IPS DF 6.9 (cell line): ENCODE measurements at regions not wholly inside any gene's neighbourhood (a gene's known extent, or its start where the extent isn't known, plus 50 kb on each side); places are given as distances from the start of the nearest gene placed in this dataset.

Experiments used
- DNase-seq: peaks from one replicate; pipeline ENCODE4 v3.0.0-alpha.2; 2013; ENCODE audit warnings: low read depth, low spot score
- H3K27ac ChIP-seq: one replicate; pipeline ENCODE4 v1.5.1; 2013; ENCODE audit warnings: low read length, control low read depth
- H3K27me3 ChIP-seq: 2 replicates; pipeline ENCODE4 v1.6.1; 2013; ENCODE audit warnings: mild to moderate bottlenecking, low read length; ENCODE audit not compliant: control insufficient read depth, insufficient read depth
- H3K36me3 ChIP-seq: 2 replicates; pipeline ENCODE4 v1.6.1; 2013; ENCODE audit warnings: low read length; ENCODE audit not compliant: control insufficient read depth, insufficient read depth
- H3K4me1 ChIP-seq: 2 replicates; pipeline ENCODE4 v1.6.1; 2013; ENCODE audit warnings: low read length; ENCODE audit not compliant: control insufficient read depth, insufficient read depth
- H3K4me3 ChIP-seq: 2 replicates; pipeline ENCODE4 v1.5.1; 2013; ENCODE audit warnings: mild to moderate bottlenecking, low read length
- H3K9me3 ChIP-seq: 2 replicates; pipeline ENCODE4 v1.6.1; 2013; ENCODE audit warnings: low read length, inconsistent platforms; ENCODE audit not compliant: control insufficient read depth, insufficient read depth
- WGBS: extraction: QIAGEN DNeasy Blood & Tissue Kit; methylation state at CpG from one replicate; pipeline ENCODE4 v1.1.7; 2013; ENCODE audit warnings: mixed read lengths, missing lambda C conversion rate; ENCODE audit not compliant: insufficient read length, insufficient coverage; 5-methylcytosine and 5-hydroxymethylcytosine counted together

DNA sequence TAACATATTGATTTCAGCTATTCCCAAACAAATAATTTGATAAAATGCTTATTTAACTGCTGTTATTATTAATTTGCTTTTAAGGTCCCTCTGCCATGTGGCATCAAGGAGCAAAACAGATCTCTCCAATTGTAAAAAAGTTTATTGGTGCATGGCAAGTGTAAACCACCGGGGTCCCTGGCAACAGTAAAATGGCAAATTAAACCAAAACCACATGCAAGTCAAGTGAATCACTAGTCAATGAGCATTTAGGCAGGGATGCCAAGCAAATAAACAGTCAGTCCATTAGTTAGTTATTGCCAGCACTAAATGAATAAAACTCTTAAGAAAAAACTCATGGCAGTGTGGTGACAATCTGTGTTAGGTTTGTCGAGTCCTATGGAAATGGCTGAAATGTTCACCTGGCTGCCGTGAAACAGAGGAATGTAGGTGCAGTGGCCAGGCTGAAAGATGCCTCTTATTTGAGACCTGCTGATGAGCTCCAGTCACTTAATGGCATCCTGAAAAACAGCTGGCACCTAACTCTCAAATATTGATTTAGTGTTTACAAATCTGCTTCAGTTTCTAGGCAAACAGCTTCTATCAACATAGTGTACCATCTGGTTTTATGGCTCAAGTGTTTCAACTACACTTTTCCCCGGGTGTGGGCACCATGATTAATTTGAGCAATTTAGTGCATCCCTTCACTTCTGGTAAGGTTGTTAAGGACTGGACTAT lies 296.5 kb upstream of the ITGA1 start:
- H3K27ac ChIP-seq: no peak overlapping the region
- no peak overlapping the region for H3K4me3 ChIP-seq
- H3K36me3 ChIP-seq: no peaks in the 10 kb centered on the region
- no peaks in the 10 kb centered on the region for H3K9me3 ChIP-seq
- no peaks in the 10 kb centered on the region for H3K4me1 ChIP-seq
- H3K27me3 ChIP-seq: no peaks in the 10 kb centered on the region
- no CpG with 5 or more reads among the region's 4 CpGs for WGBS
- no peak for DNase-seq

DNA sequence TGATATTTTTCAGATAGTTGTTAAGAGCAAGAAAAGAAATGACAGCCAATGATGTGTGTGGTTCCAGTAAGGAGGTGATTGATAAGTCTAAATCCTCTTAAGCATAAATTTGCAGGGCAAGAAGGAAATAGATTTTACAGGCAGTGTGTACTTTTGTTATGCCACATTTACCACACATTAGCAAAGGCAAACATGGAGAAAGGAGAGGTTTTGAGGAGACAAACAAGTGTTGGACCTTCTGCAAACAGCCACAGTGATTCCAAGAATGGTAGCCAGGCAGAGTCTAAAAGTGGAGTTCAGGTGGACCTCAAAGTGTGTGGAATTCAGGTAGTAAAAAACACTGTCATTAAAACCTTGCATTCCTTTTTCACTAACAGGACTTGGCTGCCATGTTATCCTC lies 295.9 kb upstream of the ITGA1 start:
- DNase-seq: no peak
- H3K9me3 ChIP-seq: no peaks in the 10 kb centered on the region
- no peak overlapping the region for H3K4me3 ChIP-seq
- no peak overlapping the region for H3K27ac ChIP-seq
- H3K4me1 ChIP-seq: no peaks in the 10 kb centered on the region
- no peaks in the 10 kb centered on the region for H3K36me3 ChIP-seq
- no peaks in the 10 kb centered on the region for H3K27me3 ChIP-seq

DNA sequence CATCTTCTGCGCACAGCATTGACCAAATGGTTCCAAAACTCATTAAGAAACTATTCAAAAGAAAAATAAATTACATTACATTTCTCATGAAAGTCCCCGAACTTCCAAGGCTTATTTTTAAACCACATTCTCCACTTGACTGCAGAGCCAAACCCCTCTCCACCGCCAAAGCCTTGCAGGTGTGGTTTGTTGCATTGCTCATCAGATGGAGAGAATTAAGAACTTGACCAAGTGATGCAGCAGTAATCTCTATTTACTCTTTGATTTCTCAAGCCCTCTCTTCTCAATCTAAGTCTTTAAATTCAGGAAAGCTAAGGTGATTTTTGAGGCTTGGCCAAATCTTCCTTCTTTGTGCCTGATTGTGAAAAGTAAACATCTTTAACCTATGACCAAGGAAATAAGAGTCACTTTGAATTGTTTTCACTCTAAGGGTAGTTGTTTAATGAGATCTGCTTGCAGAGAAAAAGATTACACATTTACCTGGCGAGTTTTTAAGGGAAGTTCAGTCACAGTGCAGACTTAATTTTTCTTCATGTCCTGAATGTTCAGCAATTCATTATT lies 290.5 kb upstream of the ITGA1 start:
- Histone ChIP-seq H3K9me3 (no peaks in the 10 kb centered on the region), H3K36me3 (no peaks in the 10 kb centered on the region), H3K4me3 (no peak overlapping the region), H3K27ac (no peak overlapping the region), H3K27me3 (no peaks in the 10 kb centered on the region; the same call in 1 of the 2 replicates), H3K4me1 (no peaks in the 10 kb centered on the region)
- no CpG with 5 or more reads among the region's 4 CpGs for WGBS
- DNase-seq: no peak

DNA sequence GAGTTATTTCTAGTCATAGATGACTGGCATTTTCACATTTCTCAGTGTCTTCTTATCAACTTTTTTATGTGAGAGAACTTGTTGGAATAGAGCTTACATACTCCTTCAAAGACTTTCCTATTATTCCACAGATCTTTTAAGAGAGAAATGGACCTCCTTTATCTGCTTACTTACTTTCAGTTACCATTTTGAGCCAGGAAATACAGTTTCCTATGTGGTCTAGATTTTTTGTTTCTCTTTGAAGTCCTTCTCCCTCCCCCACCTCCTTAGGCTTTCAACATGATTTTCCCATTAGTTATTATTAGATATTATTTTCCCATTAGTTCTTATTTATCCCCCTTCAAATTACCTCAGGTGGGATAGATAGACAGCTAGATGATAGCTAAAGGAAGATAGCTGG lies 289.1 kb upstream of the ITGA1 start:
- no peak overlapping the region for H3K27ac ChIP-seq
- no peaks in the 10 kb centered on the region for H3K9me3 ChIP-seq
- H3K4me1 ChIP-seq: no peaks in the 10 kb centered on the region
- H3K36me3 ChIP-seq: no peaks in the 10 kb centered on the region
- DNase-seq: no peak
- H3K4me3 ChIP-seq: no peak overlapping the region
- H3K27me3 ChIP-seq: no peaks in the 10 kb centered on the region; the same call in 1 of the 2 replicates

DNA sequence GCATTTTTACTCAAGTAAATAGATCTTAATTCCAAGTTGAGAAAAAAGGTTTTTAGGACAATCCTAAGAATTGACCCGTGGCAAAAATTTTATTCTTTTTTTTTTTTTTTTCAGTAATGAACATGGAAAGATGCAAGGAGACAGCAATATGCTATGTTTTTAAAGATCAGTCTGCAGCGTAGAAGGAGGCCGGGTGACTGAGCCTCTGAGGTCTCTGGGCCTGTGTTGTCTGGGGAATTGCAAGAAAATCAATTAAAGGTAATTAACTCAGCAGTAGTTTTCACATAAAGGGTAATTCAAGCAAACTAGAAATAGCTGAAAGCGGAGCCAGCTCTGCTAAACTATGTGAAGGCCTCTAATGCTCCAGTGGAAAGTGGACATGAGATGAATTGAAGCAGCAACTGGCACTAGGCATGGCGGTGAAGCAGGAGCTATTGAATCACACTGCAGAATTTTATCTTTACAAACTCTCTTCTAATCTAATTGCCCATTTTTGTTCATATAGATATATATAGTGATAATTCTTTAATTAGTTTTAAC lies 285.2 kb upstream of the ITGA1 start:
- H3K4me3 ChIP-seq: no peak overlapping the region
- WGBS: no CpG with 5 or more reads among the region's 5 CpGs
- no peak for DNase-seq
- no peaks in the 10 kb centered on the region for H3K4me1 ChIP-seq
- no peaks in the 10 kb centered on the region; the same call in 1 of the 2 replicates for H3K27me3 ChIP-seq
- H3K27ac ChIP-seq: no peak overlapping the region
- H3K36me3 ChIP-seq: no peaks in the 10 kb centered on the region
- H3K9me3 ChIP-seq: no peaks in the 10 kb centered on the region

DNA sequence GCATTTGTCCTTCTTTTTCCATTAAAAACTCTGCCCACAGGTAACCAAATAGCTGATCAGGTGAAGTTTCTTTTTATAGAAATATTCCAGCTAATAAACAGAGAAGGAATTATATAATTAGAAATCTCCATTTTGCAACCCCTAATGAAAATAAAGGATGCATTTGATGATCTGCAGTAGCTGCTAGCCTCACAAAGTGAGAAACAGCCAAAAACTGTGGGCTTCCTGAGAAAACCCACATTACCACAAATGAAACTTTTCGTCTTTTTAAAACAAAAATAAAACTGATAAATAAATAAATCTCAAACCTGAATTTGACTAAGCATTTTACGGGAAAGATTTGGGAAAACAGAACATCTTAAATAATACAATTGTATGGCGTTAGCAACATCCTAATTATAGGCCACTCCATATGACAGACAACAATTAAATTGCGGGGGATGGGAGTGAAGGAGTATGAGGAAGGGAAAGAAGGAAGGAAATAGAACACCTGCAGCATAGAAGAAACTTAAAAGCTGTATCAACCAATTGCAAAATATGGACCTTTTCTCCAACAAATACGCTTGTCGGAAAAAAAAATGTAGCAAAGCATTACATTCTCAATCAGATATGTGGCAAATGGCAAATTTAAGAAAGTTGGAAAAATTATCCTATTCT lies 283.0 kb upstream of the ITGA1 start:
- H3K4me3 ChIP-seq: no peak overlapping the region
- no CpG with 5 or more reads among the region's 6 CpGs for WGBS
- no peak for DNase-seq
- H3K27ac ChIP-seq: no peak overlapping the region
- no peaks in the 10 kb centered on the region; the same call in 1 of the 2 replicates for H3K27me3 ChIP-seq
- no peaks in the 10 kb centered on the region for H3K36me3 ChIP-seq
- H3K4me1 ChIP-seq: no peaks in the 10 kb centered on the region
- H3K9me3 ChIP-seq: no peaks in the 10 kb centered on the region

DNA sequence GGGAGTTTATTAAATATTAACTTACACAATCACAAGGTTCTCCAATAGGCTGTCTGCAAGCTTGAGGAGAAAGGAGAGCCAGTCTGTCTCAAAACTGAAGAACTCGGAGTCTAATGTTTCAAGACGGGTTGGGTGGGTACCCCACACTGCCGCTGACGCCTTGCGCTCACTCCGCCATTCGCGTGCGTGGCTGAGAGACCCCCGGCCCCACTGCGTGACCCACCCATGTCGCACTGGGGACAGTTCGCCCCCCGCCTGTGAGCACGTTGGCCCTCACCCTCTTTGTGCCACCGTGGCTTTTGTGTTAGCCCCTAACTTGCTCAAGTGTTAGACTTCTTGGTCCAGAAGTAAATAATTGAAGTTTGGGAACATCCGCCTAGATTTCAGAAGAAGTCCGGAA lies 270.0 kb upstream of the ITGA1 start:
- Histone ChIP-seq H3K9me3 (no peaks in the 10 kb centered on the region), H3K27me3 (no peaks in the 10 kb centered on the region), H3K27ac (no peak overlapping the region), H3K36me3 (no peaks in the 10 kb centered on the region), H3K4me3 (no peak overlapping the region), H3K4me1 (no peaks in the 10 kb centered on the region)
- no peak for DNase-seq
- WGBS: no CpG with 5 or more reads among the region's 18 CpGs

- Histone ChIP-seq H3K27me3 (no peaks in the 10 kb centered on the region), H3K4me3 (no peak overlapping the region), H3K36me3 (no peaks in the 10 kb centered on the region), H3K9me3 (no peaks in the 10 kb centered on the region), H3K4me1 (no peaks in the 10 kb centered on the region), H3K27ac (no peak overlapping the region)
- WGBS: no CpG with 5 or more reads among the region's 3 CpGs
- DNase-seq: no peak
Measured at GRCh38 chr5:52520171-52520570, 267.5 kb upstream of the ITGA1 start.

DNA sequence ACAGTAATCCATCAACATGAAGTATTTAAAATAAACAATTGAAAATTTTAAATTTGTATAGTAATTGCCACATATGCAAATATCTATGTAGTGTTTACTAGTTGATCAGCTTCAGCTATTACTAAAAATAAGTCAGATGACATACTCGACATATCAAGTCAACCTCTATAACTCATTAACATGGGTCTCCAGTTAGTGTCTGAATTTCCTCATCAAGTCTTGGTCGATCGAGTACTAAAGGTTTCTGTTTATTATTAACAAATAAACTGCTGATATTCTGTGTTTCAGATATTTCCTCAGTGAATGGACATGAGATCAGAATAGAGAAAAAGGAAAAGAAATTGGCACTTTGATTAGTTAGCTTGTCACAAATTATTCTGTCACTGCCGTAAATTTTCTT lies 266.5 kb upstream of the ITGA1 start:
- H3K9me3 ChIP-seq: no peaks in the 10 kb centered on the region
- no peaks in the 10 kb centered on the region for H3K4me1 ChIP-seq
- H3K27ac ChIP-seq: no peak overlapping the region
- no peaks in the 10 kb centered on the region for H3K27me3 ChIP-seq
- WGBS: no CpG with 5 or more reads among the region's 4 CpGs
- no peak for DNase-seq
- no peak overlapping the region for H3K4me3 ChIP-seq
- no peaks in the 10 kb centered on the region for H3K36me3 ChIP-seq

DNA sequence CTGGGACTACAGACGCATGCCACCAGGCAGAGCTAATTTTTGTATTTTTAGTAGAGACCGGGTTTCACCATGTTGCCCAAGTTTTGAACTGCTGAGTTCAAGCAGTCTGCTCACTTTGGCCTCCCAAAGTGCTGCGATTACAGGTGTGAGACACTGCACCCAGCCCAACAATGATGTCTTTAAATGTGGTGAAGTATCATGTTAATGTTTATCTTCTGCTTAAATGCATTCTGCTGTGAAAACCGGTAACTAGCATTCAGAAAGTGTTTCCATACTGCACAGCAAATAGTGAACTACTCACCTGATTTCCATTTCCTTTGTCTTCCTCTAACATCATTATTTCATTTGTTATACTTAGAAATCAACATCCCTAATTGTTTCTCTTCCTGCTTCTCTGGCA lies 264.0 kb upstream of the ITGA1 start:
- no peaks in the 10 kb centered on the region for H3K4me1 ChIP-seq
- no peak for DNase-seq
- no peaks in the 10 kb centered on the region for H3K27me3 ChIP-seq
- H3K9me3 ChIP-seq: no peaks in the 10 kb centered on the region
- no peak overlapping the region for H3K4me3 ChIP-seq
- no CpG with 5 or more reads among the region's 4 CpGs for WGBS
- no peak overlapping the region for H3K27ac ChIP-seq
- H3K36me3 ChIP-seq: no peaks in the 10 kb centered on the region
